ENCODE measurements at regions not wholly inside any gene's neighbourhood (a gene's known extent, or its start where the extent isn't known, plus 50 kb on each side); places are given as distances from the start of the nearest gene placed in this dataset.

DNA sequence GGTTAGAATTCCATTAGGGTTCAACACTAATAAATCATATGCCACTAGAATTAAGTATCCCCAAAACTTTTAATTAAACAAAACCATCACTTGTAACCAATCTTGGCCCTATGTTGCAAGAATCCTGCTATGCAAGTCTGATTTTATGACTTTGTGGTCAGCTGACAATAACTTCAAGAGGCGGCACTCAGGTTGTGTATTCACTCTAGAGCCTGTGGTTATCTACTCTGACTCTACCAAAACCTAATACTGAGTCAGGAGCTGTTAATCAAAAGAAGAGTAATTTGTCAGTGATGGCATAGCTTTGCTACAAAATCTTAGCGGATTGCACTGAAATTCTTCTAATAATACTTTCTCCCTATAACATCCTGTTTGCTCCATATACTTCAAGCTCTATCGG lies 253.7 kb downstream of the AASDHPPT start:
- no peak for DNase-seq

DNA sequence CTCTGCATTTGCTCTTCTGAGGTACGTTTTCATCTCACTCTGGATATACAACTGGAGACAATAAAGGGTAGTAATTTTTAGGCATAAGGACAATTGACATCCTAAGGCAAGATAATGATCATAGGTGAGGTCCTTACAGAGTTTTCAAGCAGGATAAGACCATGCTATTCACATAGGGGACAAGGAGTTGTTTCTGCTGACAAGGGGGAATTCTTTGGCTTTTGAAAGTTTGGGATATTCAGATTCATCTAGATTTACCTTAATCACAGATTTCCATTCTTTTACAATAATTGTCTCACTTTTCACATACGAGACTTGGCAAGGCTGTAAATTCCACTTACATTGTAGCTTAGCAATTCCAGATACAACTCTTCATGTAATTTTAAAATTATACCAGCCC lies 256.2 kb downstream of the AASDHPPT start:
- DNase-seq = no peak

DNA sequence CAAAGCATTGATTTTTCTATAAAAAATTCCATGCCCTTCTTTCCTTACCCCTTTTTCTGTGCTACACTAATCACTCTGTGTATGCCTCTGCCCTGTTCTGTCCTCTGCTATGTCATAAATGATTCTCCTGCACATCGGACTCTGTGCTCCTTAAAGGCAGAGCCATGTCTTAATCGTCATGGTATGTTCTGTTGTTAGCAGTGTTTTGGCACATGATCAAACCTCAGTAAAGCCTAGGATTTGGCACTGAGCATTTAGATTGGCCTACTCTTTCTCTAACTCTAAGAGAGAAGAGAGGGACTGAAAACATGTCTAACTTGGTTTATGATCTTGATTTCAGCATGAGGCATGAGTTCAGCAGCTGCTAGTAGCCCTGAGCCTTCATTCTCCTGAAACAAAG lies 266.9 kb downstream of the AASDHPPT start:
- no peak for DNase-seq

DNA sequence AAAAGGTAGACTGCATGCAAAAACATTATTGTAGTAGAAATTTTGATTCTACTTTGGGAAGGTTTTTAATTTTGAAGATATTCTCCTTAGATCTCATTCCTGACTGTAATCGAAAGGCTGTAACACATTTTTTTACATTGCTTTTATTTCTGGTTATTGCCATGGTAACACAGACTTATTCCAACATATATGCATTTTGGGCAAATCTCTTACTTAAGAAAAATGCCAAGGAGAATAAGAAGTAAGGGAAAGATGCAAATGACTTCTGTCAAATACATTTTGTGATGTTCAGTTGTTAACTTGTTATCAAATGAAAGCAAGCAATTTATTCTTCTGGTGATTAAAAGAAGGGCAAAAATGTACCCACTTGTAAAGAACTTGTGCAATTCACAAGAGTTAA lies 267.5 kb downstream of the AASDHPPT start:
- no peak for DNase-seq

DNA sequence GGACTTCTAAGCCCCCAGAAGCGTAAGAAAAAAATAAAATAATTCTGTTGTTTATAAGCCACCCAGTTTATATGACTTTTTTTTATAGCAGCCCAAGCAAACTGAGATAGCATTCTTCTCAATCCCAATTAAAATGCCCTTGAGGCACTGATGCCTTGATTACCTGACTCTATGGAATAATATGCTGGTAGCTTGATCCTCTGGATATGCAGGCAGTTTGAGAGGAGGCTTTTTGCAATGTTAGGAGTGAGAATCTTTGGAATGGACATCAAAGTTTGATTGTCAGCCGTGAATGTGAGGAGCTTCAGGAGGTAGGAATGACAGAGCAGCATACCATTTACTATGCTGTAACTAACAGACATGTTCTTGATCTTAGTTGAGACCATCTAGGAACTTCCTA lies 275.6 kb downstream of the AASDHPPT start:
- DNase-seq = no peak

DNA sequence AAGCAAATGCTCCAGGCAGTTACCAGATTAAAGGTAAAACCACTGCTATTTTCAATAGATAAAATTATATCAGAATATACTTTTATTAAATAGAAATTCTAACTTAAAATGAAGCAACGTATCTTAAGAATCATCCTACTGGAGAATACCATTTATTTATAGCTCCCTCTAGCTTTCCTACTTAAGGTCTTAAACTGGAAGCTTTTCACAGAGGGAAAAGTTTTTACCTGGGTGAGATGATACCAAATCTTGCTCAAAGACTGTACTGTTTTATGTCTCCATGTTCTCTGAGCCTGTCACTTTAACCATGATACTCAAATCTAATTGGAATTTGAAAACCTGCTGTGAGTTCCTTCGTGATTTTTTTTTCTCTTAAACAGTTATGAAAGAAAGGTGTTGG lies 291.8 kb downstream of the AASDHPPT start:
- no peak for DNase-seq

DNA sequence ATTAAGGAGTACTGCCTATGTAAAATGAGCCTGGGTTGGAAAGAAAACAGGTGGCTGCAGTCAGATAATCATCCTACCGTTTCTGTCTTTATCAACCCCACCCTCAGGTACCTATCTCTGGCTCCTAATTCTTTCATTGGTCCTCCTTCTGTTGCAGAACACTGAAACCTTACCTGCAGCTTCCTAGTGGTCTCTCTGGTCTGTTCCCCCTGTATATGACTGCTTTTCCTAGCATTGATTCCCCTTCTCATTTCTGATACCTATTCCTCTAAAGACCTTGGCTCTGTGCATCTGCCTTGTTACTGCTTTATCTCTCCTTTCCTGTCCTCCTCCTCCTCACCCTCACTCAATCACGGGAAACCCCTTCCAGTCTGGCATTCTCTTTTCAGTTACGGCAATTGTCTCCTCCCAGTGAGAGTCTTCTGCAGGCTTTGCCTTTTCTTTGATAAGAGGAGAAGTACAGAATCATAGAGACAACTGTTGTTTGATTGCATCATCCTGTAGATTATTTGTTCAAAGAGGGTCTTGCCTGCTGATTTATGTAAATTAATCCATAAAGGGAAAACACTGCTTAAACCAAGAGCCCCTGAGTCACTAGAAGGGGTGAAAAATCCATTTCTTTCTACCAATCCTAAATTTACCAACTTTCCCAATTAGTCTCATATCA lies 301.2 kb downstream of the AASDHPPT start:
- no peak for DNase-seq

DNA sequence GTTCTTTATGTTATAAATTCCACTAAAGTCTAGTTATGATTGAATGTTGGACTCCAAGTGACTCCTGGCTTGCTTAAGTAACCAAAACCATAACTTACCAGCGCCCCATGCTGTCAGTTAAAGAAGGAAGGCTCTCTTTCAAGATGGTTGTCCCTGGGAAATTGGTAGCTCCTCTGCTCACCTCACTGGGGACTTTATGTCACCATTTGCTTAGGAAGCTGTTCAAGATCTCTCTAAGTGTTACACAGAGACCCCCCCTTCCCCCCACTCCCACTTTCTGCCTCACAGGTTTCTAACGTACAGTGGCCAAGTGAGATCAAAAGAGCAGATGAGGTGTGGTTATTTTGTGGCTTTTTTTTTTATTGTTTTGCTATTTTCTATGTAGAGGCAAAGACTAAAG lies 301.8 kb downstream of the AASDHPPT start:
- no peak for DNase-seq

DNA sequence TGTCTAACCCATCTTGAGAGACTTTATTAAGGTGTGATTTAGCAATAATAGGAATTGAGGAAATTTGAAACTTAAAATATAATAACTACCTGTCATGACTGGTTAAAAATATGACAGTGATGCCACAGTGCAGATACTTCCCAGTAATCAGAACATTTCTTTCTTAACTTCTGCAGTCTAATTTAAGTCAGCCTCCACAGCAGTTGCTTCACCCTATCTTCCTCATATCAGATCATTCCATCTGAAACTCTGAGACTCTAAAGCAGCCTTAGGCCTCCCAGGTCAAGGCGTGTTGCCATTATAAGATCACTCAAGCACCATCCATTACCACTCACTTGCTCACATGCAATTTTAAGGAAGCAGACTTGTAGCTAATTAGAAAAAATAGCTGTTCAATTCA lies 302.2 kb downstream of the AASDHPPT start:
- DNase-seq = no peak

DNA sequence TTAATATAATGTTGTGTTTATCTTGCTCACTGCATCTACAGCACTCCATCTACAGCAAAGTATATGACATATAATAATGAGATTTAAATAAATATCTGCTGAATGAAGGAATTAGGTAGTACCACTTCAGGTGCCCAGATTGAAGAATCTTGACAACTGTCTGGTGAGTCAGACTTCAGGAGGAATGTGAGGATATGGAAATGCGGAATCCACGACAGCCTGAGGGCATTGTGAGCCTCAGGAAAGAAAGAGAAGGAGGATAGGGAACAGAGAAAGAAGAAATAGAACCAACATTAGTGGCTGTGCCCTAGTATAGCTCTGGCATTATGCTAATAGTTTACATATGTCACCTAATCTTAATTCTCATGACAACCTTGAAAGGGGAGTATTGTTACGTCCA lies 304.4 kb downstream of the AASDHPPT start:
- no peak for DNase-seq

DNA sequence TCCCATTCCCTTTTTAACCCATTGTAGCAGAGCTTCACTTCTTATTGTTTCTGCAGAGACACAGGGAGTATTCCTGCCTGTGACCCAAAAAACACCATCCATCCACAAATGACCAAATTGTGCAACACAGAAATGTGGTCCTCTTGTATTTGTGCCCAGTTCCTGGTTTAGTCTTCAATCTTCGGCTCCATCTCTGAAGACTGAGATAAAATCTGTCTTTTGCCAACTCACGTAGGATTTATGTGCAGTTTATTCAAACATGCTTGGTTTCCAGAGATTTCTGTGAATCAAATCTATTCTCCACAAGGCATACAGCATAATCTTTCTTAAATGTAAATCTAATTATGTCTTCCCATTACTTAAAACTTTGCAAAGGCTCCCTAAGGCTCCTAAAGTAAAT lies 307.0 kb downstream of the AASDHPPT start:
- no peak for DNase-seq

DNA sequence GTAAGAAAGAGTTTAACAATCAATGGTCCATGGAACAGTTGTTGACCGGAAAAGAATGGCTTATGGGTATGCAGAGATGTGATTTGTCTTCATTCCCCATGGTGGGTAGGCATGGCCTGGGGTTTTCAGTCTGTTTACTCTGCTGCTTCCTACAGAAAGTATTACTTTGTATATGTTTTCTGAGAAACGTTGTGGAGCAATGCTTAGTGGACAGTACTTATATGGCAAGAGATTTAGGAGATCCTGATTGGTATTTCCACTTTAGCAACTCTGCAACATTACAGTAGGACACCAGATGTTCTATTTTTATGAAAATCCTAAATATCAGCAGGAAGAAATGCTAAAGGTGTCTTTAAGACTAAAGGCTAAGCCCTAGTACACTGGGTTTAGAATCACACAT lies 309.1 kb downstream of the AASDHPPT start:
- DNase-seq = no peak

DNA sequence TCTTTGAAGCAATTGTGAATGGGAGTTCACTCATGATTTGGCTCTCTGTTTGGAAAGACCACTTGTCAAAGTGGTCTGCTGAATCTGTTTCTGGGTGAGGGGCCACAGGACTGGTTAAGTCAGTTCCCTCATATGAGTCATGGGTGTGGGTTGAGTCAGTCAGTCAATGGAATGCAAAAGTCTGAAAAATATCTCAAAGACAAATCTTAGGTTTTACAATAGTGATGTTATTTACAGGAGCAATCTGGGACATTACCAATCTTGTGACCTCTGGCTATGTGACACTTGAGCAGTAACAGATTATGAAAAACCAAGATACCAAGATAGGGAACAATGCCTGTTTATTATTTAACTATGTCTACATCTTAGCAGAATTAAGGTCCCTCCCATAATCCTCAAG lies 311.6 kb downstream of the AASDHPPT start:
- no peak for DNase-seq

DNA sequence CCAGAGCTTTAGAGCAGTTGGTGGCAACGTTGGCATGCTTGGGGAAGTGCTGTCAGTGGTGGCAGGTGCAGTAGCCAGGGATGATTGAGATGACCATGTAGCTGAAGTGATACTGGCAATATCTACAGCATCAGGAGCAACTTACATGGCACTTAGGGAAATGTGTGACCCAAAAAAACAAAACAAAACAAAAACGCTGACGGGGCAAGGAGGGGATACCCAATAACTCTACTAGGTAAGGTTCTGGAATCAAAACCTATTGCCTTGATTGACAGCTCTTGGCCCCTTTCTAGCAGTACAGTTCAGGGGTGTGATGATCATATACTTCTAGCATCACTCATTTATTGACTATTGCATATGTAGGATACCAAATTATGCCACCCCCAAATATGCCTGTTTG lies 312.6 kb downstream of the AASDHPPT start:
- DNase-seq = no peak

DNA sequence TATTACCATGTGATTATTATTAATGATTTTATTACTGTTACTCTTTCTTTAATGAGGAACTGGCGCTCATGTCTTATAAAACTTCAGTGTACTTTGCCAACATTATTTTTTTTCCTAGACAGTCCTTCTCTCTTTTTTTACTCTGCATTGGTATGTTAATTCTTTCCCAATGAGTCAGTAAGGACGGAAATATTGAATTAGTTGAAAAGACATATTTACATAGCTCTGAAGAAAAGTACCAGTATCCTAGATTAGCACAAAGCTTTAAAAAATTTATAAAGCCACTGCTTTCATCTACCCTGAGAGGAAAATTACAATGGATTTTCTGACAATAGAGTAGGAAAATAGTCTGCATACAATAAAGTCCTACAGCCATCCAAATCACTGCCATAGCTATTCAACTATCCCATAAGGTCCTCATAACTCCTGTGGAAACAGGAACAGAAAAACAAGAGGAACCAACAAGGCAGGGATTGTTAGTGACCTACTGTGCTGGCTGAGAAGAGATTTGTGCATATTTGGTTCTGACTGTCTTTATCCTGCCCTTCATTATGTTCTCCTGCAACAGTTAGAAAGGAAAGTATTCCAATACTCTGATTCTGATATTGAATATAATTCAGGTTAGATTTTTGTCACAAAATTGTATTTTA lies 314.4 kb downstream of the AASDHPPT start:
- DNase-seq = no peak

DNA sequence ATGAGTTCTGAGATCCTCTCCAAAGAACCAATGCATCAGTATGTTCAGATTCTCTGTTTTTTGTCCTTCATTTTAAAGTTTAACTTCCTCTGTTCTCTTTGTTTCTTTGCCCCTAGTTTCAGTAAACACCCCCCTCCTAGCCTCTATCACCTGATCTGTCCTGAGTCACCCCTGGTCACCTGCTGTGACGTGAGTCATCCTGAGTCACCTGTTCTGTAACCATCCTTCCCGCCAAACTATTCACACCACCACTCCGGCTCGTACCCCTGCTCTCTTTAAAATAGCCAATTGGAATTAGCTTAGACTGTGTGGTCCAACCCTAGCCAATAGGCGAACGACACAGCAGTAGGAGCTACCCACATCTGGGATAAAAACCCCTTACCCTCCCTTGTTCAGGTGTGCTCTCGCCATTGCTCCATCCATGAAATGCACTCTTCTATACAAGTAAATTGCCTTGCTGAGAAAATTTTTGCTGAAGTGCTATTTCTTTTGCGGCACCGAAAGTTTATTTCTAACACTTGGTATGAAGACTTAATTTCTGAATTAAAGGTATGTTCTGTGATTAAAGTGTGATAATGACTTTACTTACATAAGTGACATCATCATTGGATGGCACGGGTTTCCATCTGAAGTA lies 318.4 kb downstream of the AASDHPPT start:
- DNase-seq = no peak

DNA sequence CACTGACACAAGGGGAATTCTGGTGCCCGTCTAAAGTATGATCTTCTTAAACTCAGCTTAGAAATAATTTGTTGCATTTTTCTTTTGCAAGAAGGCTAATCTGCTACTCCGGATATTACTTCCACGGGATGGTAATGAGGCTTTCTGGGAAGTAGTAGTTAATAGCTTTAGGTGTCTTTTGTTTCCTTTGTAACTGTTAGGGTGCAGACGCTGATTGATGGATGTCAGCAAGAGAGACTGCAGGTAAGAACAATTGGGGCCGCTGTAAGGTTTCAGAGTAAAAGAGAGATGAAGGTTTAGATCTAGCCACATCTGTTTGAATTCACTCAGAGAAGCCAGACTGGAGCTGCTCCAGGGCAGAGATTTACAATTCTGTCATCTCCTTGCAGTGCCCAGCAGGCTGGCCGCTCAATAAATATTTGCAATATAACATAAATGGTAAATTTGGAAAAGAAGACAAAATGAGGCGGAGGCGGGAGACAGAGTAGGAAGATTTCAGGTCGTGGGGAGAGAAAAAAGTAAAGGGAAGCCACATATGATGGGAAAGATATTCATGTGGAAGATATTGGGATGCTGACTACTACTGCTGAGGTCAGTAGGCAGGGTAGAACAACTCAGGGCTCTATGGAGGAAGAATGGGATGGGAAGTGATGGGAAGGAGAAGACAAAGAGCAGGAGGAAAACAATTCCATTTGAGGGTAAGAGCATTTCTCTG lies 320.5 kb downstream of the AASDHPPT start:
- DNase-seq = no peak

DNA sequence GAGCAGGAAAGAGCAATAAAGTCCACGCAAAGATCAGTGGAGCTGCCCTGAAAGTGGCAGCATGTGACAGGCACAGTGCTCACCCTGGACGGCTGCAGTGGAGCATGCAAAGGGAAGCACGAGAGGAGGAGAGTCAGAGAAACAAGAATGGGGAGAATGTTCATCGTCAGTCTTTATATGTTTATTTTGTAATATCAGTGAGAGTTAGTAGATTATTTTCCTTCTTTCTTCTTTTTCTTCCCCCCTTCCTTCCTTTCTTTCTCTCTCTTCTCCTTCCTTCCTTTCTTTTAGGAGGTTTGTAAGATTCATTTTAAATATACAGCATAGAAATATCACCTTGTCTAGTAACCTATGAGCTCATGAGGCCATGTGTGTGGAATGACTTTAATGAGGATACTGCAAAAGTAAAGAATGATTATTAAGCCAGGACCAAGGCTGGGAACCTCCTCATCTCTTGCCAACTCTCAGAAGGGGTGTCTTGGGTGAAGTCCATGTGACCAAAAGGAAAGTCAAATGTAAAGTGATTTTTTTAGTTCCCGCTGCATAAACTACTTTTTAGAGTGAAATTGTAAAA lies 321.1 kb downstream of the AASDHPPT start:
- no peak for DNase-seq

DNA sequence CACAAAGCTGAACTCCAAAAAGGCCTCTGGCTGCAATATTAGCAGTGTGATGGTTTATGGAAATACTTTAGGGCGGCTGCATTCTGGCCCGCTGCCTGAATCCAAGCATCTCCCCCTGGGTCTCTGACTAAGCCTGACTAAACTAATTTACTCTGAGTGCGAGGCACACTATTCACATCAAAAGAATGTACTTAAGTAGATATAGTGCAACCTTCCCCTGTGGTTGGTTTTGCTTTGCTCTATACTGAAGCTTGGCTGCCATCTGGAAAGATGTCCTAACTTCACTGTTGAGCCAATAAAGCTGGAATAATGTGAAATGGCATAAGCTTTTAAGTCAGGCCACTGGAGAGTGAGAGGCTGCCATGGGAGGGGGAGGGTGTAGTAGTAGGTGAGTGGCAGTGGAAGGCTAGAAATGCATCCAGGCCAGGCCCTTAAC lies 321.6 kb downstream of the AASDHPPT start:
- no peak for DNase-seq

DNA sequence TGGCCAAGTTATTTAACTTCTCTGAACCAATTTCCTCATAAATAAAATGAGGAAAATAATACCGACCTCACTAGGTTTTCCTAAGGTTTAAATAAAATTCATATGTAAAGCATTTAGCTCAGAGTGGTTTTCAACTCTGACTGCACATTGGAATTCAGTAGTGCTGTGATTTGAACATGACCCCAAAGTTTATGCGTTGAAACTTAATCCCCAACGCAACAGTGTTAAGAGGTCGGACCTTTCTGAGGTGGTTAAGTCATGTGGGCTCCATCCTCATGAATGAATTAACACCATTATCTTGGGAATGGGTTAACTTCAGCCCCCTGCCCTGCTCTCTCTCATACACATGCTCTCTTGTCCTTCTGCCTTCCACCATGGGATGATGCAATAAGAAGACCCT lies 322.2 kb downstream of the AASDHPPT start:
- DNase-seq = no peak

DNA sequence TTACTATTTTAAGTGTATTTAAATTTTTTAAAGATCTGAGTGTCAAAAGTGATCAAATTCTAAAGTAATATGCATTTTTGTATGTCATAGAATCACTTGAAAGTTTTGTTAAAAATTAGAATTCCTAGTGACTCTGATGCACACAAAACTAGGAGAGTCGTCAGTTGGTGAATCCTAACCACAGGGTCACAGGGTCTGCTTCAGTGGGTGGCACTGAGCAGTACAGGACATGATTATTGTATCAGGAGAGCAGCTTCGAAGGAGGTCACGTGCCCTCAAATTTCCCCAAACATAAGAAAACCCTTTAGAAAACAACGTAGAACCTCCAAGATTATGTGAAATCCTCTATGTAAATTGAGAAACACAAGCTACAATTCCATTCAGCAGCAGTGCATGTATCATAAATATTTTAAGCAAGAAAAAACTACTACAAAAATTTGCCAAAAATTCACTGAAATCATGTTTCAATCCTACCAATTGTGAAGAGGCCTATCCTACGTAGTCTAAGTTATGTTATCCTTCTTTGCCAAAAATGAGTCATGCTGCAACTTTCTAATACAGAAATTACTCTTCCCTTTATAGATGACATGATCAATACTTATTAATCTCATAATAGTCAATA lies 323.6 kb downstream of the AASDHPPT start:
- DNase-seq = no peak

DNA sequence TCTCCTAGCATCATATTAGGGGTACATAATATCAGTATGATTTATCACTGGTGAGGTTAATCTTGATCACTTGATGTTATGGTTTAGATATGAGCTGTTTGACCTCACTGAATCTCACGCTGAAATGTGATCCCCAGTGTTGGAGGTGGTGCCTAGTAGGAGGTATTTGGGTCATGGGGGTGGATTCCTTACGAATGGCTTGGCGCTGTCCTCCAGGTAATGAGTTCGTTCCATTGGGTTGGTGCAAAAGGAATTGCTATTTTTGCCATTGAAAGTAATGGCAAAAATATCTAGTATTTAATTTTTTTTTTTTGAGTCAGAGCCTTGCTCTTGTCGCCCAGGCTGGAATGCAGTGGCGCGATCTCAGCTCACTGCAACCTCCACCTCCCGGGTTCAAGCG lies 326.3 kb downstream of the AASDHPPT start:
- DNase-seq = no peak

All from renal pelvis (tissue), 1 donor.